ENCODE measurements at regions not wholly inside any gene's neighbourhood (a gene's known extent, or its start where the extent isn't known, plus 50 kb on each side); places are given as distances from the start of the nearest gene placed in this dataset.

DNA sequence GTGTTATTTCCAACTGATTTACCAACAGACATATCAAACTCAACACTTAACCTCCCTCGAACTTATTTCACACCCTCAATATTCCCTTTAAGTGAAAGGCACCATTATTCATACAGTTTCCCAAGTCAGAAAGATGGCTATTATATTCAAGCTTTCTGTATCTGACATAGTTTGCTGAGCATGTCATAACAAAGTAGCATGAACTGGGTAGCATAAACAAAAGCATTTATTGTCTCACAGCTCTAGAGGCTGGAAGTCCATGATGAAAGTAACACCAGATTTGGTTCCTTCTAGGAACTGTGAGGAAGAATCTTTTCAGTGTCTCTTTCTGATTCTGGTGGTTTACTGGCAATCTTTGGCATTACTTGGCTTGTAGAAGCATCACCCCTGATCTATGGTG is 1388.6 kb downstream of the TECRL start:
- CTCF ChIA-PET = no interaction called here
- Mint-ChIP-seq H3K4me1 (ENCODE audit: low read depth, unreplicated experiment) (no peaks in the 10 kb centered on the region), H3K9me3 (ENCODE audit: low read depth, unreplicated experiment) (peaks cover 7% of the 10 kb centered on the region), H3K36me3 (ENCODE audit: insufficient read depth, unreplicated experiment) (no peaks in the 10 kb centered on the region), H3K4me3 (ENCODE audit: low read depth, unreplicated experiment) (no peak overlapping the region), H3K27me3 (ENCODE audit: unreplicated experiment) (no peaks in the 10 kb centered on the region), H3K27ac (ENCODE audit: unreplicated experiment) (no peak overlapping the region)
- BruUV-seq (replicated peaks) = no TSS peak
- TF ChIP-seq, protein P1, sequence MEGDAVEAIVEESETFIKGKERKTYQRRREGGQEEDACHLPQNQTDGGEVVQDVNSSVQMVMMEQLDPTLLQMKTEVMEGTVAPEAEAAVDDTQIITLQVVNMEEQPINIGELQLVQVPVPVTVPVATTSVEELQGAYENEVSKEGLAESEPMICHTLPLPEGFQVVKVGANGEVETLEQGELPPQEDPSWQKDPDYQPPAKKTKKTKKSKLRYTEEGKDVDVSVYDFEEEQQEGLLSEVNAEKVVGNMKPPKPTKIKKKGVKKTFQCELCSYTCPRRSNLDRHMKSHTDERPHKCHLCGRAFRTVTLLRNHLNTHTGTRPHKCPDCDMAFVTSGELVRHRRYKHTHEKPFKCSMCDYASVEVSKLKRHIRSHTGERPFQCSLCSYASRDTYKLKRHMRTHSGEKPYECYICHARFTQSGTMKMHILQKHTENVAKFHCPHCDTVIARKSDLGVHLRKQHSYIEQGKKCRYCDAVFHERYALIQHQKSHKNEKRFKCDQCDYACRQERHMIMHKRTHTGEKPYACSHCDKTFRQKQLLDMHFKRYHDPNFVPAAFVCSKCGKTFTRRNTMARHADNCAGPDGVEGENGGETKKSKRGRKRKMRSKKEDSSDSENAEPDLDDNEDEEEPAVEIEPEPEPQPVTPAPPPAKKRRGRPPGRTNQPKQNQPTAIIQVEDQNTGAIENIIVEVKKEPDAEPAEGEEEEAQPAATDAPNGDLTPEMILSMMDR (IDR thresholded peaks at IDR 0.05; ENCODE audit: unreplicated experiment) = no peak
- DNase-seq = no peak
- intact Hi-C loops (cut with micrococcal nuclease; ENCODE audit: unreplicated experiment) = no loop called here

DNA sequence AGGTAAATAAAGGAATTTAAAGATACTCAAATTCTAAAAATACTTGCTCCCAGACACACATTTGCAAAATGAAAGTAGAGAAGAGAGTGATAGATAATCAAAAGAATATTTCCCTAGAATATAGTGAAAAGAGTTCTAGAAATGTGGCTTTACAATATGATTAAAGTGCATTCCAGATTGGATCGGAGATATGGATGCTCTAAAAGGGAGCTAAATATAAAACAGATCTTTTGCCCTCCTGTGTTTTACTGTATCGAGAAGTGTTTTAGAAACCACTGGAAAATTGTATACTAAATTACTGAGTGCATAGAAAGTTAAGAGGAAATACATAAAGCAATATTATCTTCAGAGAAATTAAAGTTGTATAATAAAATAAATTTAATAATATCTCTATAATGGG is 1392.0 kb downstream of the TECRL start:
- H3K27me3 Mint-ChIP-seq (ENCODE audit: unreplicated experiment) = no peaks in the 10 kb centered on the region
- no peak overlapping the region for H3K27ac Mint-ChIP-seq (ENCODE audit: unreplicated experiment)
- H3K36me3 Mint-ChIP-seq (ENCODE audit: insufficient read depth, unreplicated experiment) = no peaks in the 10 kb centered on the region
- intact Hi-C loops (cut with micrococcal nuclease; ENCODE audit: unreplicated experiment) = no loop called here
- H3K4me1 Mint-ChIP-seq (ENCODE audit: low read depth, unreplicated experiment) = no peaks in the 10 kb centered on the region
- no TSS peak for BruUV-seq (replicated peaks)
- CTCF ChIA-PET = no interaction called here
- H3K9me3 Mint-ChIP-seq (ENCODE audit: low read depth, unreplicated experiment) = peaks cover 7% of the 10 kb centered on the region
- no peak overlapping the region for H3K4me3 Mint-ChIP-seq (ENCODE audit: low read depth, unreplicated experiment)
- no peak for DNase-seq
- TF ChIP-seq, protein P1 (IDR thresholded peaks at IDR 0.05; ENCODE audit: unreplicated experiment) = no peak

DNA sequence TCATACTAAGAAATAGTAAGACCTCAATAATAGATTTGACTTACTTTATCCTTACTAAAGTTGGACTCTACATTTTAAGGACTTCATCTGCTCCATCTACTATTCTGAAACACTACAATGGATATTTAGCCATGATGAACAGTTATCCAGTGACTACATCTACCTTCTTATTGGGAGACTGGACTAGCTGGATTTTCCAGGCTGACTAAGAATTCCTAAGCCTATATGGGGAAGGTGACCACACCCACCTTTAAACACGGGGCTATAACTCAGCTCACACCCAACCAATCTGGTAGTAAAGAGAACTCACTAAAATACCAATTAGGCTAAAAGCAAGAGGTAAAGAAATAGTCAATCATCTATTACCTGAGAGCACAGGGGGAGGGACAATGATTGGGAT is 1438.4 kb downstream of the TECRL start:
- H3K4me1 Mint-ChIP-seq (ENCODE audit: low read depth, unreplicated experiment) = no peaks in the 10 kb centered on the region
- TF ChIP-seq, protein P1 (IDR thresholded peaks at IDR 0.05; ENCODE audit: unreplicated experiment) = no peak
- H3K36me3 Mint-ChIP-seq (ENCODE audit: insufficient read depth, unreplicated experiment) = no peaks in the 10 kb centered on the region
- no peak for DNase-seq
- H3K9me3 Mint-ChIP-seq (ENCODE audit: low read depth, unreplicated experiment) = peaks cover 15% of the 10 kb centered on the region
- no peak overlapping the region for H3K27ac Mint-ChIP-seq (ENCODE audit: unreplicated experiment)
- CTCF ChIA-PET = no interaction called here
- intact Hi-C loops (cut with micrococcal nuclease; ENCODE audit: unreplicated experiment) = no loop called here
- H3K27me3 Mint-ChIP-seq (ENCODE audit: unreplicated experiment) = no peaks in the 10 kb centered on the region
- H3K4me3 Mint-ChIP-seq (ENCODE audit: low read depth, unreplicated experiment) = no peak overlapping the region
- BruUV-seq (replicated peaks) = no TSS peak

DNA sequence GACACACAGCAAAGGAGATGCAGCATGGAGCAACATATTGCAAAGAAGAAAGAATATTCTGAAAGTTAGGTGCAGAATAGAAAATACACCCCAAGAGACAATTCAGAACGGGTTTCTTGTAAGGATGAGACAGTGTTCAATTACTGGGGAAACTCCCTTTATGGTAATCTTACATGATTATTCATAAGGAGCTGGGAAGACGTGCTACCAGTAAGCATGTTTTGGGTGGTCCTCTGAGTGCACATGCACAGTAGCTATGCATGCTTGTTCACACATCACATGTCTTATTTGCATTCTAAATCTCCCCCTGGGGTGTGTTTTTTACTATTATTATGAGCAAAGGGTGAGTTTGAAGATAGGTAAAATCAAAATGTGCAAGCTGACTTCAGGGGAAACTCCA is 1448.8 kb downstream of the TECRL start:
- H3K27ac Mint-ChIP-seq (ENCODE audit: unreplicated experiment) = no peak overlapping the region
- TF ChIP-seq, protein P1 (IDR thresholded peaks at IDR 0.05; ENCODE audit: unreplicated experiment) = no peak
- CTCF ChIA-PET = no interaction called here
- H3K36me3 Mint-ChIP-seq (ENCODE audit: insufficient read depth, unreplicated experiment) = no peaks in the 10 kb centered on the region
- intact Hi-C loops (cut with micrococcal nuclease; ENCODE audit: unreplicated experiment) = no loop called here
- DNase-seq = no peak
- H3K27me3 Mint-ChIP-seq (ENCODE audit: unreplicated experiment) = no peaks in the 10 kb centered on the region
- H3K4me3 Mint-ChIP-seq (ENCODE audit: low read depth, unreplicated experiment) = no peak overlapping the region
- peaks cover 3% of the 10 kb centered on the region for H3K9me3 Mint-ChIP-seq (ENCODE audit: low read depth, unreplicated experiment)
- no peaks in the 10 kb centered on the region for H3K4me1 Mint-ChIP-seq (ENCODE audit: low read depth, unreplicated experiment)
- BruUV-seq (replicated peaks) = no TSS peak

DNA sequence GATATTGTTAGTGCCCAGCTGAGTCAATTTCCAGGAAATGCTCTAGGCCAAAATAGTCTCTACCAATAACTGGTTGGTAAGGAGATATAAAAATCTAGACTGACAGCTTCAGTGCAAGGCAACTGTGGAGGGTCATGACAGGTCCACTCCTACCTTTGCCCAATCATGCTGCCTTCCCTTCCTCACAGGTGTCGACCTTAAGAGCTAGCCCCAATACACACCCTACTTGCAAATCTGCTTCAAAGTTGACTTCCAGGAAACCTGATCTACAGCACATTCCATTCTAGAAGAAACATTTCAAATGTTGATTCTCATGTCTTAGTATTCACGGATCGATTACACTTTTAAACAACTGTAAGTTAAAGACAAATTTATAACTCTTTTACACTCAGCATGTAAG is 1455.5 kb downstream of the TECRL start:
- DNase-seq = no peak
- Mint-ChIP-seq H3K4me1 (ENCODE audit: low read depth, unreplicated experiment) (no peaks in the 10 kb centered on the region), H3K36me3 (ENCODE audit: insufficient read depth, unreplicated experiment) (no peaks in the 10 kb centered on the region), H3K9me3 (ENCODE audit: low read depth, unreplicated experiment) (no peaks in the 10 kb centered on the region), H3K27ac (ENCODE audit: unreplicated experiment) (no peak overlapping the region), H3K4me3 (ENCODE audit: low read depth, unreplicated experiment) (no peak overlapping the region), H3K27me3 (ENCODE audit: unreplicated experiment) (no peaks in the 10 kb centered on the region)
- no TSS peak for BruUV-seq (replicated peaks)
- TF ChIP-seq, protein P1 (IDR thresholded peaks at IDR 0.05; ENCODE audit: unreplicated experiment) = no peak
- CTCF ChIA-PET = no interaction called here
- intact Hi-C loops (cut with micrococcal nuclease; ENCODE audit: unreplicated experiment) = no loop called here
